H54 (cell line): ENCODE measurements at regions not wholly inside any gene's neighbourhood (a gene's known extent, or its start where the extent isn't known, plus 50 kb on each side); places are given as distances from the start of the nearest gene placed in this dataset.
"Not testable (repeated sequence)": the region's sequence is repeated elsewhere in the genome, so short reads cannot be mapped to it uniquely, and the experiment has no call there.

Source experiments
- DNase-seq: peaks from one replicate; pipeline ENCODE4 v3.0.0; 2011; ENCODE audit warnings: low spot score, mixed read lengths; ENCODE audit not compliant: insufficient read length
- FAIRE-seq: peaks from 3 replicates; lab custom pipeline; 2011; peaks lifted over from hg19 to GRCh38; lab: Jason Lieb, UNC
- POLR2A ChIP-seq: IDR thresholded peaks from 2 replicates; pipeline ENCODE4 v1.6.1; 2011; ENCODE audit warnings: low read depth, mild to moderate bottlenecking, low read length

GRCh38 chr5:36458746-36459145, 147.7 kb upstream of the SLC1A3 start:
- no peak for FAIRE-seq
- no peak for TF ChIP-seq POLR2A
- DNase-seq = no peak

GRCh38 chr5:36459176-36460135, 146.9 kb upstream of the SLC1A3 start:
- FAIRE-seq = no peak
- TF ChIP-seq POLR2A = no peak
- no peak for DNase-seq

GRCh38 chr5:36462295-36463021, 143.9 kb upstream of the SLC1A3 start:
- TF ChIP-seq POLR2A = no peak
- DNase-seq (no peak), FAIRE-seq (no peak)

- not testable (repeated sequence) for FAIRE-seq, DNase-seq
Measured at GRCh38 chr5:36475942-36476341, 130.5 kb upstream of the SLC1A3 start.

GRCh38 chr5:36478646-36479317, 127.6 kb upstream of the SLC1A3 start:
- TF ChIP-seq POLR2A = no peak
- no peak for FAIRE-seq

GRCh38 chr5:36481454-36482120, 124.8 kb upstream of the SLC1A3 start:
- TF ChIP-seq POLR2A = no peak
- FAIRE-seq (no peak), DNase-seq (no peak)

More at GRCh38 chr5:36478646-36479317, 127.6 kb upstream of the SLC1A3 start:
- DNase-seq = no peak

GRCh38 chr5:36482812-36483211, 123.6 kb upstream of the SLC1A3 start:
- DNase-seq (no peak), FAIRE-seq (no peak)
- no peak for TF ChIP-seq POLR2A

- FAIRE-seq (no peak), DNase-seq (no peak)
- TF ChIP-seq POLR2A = no peak
Measured at GRCh38 chr5:36489505-36489904, 116.9 kb upstream of the SLC1A3 start.

GRCh38 chr5:36491856-36492255, 114.5 kb upstream of the SLC1A3 start:
- DNase-seq (no peak), FAIRE-seq (no peak)
- no peak for TF ChIP-seq POLR2A

- FAIRE-seq = no peak
- no peak for TF ChIP-seq POLR2A
- no peak for DNase-seq
Measured at GRCh38 chr5:36492984-36493654, 113.3 kb upstream of the SLC1A3 start.

GRCh38 chr5:36494028-36494427, 112.4 kb upstream of the SLC1A3 start:
- no peak for TF ChIP-seq POLR2A
- FAIRE-seq (no peak), DNase-seq (no peak)

- FAIRE-seq = no peak
- TF ChIP-seq POLR2A = no peak
- no peak for DNase-seq
Measured at GRCh38 chr5:36494841-36495601, 111.4 kb upstream of the SLC1A3 start.
